H1 (cell line): ENCODE measurements at regions not wholly inside any gene's neighbourhood (a gene's known extent, or its start where the extent isn't known, plus 50 kb on each side); places are given as distances from the start of the nearest gene placed in this dataset.

Source experiments
- ASH2L ChIP-seq: fragments of 200-600, 300-600 bp; sonication (generic); IDR thresholded peaks from one replicate; pipeline ENCODE4 v1.7.1; 2017; ENCODE audit warnings: low read length
- CBX8 ChIP-seq: fragments of 300-800, 300-1000 bp; sonication (generic); IDR thresholded peaks from 2 replicates; pipeline ENCODE4 v1.7.1; 2016; ENCODE audit warnings: low read depth, low read length, borderline replicate concordance
- EZH2 ChIP-seq: fragments of 200-600 bp; sonication (generic); IDR thresholded peaks from 2 replicates; pipeline ENCODE4 v1.7.1; 2012; ENCODE audit warnings: low read depth, mild to moderate bottlenecking, moderate library complexity, low read length, inconsistent platforms; ENCODE audit not compliant: severe bottlenecking
- HDAC6 ChIP-seq: IDR thresholded peaks from one replicate; pipeline ENCODE4 v1.7.1; 2012; ENCODE audit warnings: low read depth, mild to moderate bottlenecking, inconsistent platforms, low read length, moderate library complexity
- SP1 ChIP-seq: IDR thresholded peaks from 2 replicates; pipeline ENCODE4 v1.6.1; 2011; ENCODE audit warnings: low read depth, low read length
- SP2 ChIP-seq: IDR thresholded peaks from 2 replicates; pipeline ENCODE4 v1.6.1; 2012; ENCODE audit warnings: mild to moderate bottlenecking, low read length, inconsistent platforms
- SRF ChIP-seq: IDR thresholded peaks from 2 replicates; pipeline ENCODE4 v1.6.1; 2011; ENCODE audit warnings: mild to moderate bottlenecking, low read depth, low read length, moderate library complexity
- TAF1 ChIP-seq: IDR thresholded peaks from 2 replicates; pipeline ENCODE4 v1.6.1; 2011; ENCODE audit warnings: mild to moderate bottlenecking, low read depth, low read length
- TF ChIP-seq, protein P1 (sequence below): fragments of 300-600 bp; sonication (generic); IDR thresholded peaks from 2 replicates; pipeline ENCODE4 v1.7.1; 2012; ENCODE audit warnings: low read length, moderate library complexity, mild to moderate bottlenecking, inconsistent platforms; ENCODE audit not compliant: insufficient replicate concordance

DNA sequence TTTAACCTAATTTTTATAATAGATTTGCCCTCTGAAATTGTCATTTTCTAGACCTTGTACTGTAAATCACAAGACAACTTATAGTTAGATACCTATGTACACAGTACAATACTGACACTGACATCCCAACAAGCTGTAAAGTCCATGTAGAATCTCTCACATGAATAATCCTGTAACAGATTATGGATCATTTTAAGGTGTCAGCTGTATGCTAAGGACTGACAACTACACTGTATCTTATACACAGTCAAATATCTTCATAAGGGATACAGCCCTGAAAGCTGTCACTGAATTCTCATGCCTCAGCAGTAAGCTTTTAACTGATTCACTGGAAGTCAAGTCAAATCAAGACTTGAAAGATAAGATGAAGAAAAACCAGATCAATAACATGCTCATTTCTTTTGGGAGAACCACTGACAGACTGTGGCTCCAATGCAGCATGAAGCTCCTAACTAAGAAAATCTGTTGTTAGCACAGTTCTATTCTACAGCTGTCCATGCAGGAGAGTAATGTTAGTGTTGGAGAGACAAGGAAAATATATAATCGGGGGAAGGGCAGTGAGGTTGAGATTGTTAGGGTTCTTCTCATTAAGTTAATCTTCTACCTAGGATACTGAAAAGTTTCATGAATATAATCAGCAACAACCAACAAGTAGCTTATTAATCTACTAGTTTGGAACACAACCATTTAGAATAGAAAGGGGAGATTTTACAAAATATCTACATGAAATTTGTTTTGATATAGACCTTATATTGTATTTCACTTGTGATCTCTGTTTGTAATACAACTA, 612.0 kb downstream of the PCDH18 start (continued):
- TF ChIP-seq, protein P1, sequence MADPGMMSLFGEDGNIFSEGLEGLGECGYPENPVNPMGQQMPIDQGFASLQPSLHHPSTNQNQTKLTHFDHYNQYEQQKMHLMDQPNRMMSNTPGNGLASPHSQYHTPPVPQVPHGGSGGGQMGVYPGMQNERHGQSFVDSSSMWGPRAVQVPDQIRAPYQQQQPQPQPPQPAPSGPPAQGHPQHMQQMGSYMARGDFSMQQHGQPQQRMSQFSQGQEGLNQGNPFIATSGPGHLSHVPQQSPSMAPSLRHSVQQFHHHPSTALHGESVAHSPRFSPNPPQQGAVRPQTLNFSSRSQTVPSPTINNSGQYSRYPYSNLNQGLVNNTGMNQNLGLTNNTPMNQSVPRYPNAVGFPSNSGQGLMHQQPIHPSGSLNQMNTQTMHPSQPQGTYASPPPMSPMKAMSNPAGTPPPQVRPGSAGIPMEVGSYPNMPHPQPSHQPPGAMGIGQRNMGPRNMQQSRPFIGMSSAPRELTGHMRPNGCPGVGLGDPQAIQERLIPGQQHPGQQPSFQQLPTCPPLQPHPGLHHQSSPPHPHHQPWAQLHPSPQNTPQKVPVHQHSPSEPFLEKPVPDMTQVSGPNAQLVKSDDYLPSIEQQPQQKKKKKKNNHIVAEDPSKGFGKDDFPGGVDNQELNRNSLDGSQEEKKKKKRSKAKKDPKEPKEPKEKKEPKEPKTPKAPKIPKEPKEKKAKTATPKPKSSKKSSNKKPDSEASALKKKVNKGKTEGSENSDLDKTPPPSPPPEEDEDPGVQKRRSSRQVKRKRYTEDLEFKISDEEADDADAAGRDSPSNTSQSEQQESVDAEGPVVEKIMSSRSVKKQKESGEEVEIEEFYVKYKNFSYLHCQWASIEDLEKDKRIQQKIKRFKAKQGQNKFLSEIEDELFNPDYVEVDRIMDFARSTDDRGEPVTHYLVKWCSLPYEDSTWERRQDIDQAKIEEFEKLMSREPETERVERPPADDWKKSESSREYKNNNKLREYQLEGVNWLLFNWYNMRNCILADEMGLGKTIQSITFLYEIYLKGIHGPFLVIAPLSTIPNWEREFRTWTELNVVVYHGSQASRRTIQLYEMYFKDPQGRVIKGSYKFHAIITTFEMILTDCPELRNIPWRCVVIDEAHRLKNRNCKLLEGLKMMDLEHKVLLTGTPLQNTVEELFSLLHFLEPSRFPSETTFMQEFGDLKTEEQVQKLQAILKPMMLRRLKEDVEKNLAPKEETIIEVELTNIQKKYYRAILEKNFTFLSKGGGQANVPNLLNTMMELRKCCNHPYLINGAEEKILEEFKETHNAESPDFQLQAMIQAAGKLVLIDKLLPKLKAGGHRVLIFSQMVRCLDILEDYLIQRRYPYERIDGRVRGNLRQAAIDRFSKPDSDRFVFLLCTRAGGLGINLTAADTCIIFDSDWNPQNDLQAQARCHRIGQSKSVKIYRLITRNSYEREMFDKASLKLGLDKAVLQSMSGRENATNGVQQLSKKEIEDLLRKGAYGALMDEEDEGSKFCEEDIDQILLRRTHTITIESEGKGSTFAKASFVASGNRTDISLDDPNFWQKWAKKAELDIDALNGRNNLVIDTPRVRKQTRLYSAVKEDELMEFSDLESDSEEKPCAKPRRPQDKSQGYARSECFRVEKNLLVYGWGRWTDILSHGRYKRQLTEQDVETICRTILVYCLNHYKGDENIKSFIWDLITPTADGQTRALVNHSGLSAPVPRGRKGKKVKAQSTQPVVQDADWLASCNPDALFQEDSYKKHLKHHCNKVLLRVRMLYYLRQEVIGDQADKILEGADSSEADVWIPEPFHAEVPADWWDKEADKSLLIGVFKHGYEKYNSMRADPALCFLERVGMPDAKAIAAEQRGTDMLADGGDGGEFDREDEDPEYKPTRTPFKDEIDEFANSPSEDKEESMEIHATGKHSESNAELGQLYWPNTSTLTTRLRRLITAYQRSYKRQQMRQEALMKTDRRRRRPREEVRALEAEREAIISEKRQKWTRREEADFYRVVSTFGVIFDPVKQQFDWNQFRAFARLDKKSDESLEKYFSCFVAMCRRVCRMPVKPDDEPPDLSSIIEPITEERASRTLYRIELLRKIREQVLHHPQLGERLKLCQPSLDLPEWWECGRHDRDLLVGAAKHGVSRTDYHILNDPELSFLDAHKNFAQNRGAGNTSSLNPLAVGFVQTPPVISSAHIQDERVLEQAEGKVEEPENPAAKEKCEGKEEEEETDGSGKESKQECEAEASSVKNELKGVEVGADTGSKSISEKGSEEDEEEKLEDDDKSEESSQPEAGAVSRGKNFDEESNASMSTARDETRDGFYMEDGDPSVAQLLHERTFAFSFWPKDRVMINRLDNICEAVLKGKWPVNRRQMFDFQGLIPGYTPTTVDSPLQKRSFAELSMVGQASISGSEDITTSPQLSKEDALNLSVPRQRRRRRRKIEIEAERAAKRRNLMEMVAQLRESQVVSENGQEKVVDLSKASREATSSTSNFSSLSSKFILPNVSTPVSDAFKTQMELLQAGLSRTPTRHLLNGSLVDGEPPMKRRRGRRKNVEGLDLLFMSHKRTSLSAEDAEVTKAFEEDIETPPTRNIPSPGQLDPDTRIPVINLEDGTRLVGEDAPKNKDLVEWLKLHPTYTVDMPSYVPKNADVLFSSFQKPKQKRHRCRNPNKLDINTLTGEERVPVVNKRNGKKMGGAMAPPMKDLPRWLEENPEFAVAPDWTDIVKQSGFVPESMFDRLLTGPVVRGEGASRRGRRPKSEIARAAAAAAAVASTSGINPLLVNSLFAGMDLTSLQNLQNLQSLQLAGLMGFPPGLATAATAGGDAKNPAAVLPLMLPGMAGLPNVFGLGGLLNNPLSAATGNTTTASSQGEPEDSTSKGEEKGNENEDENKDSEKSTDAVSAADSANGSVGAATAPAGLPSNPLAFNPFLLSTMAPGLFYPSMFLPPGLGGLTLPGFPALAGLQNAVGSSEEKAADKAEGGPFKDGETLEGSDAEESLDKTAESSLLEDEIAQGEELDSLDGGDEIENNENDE, result no peak
- no peak for TF ChIP-seq SP1
- TF ChIP-seq SP2, result no peak
- TF ChIP-seq TAF1, result no peak
- TF ChIP-seq SRF, result no peak
- TF ChIP-seq CBX8, result no peak
- no peak for TF ChIP-seq ASH2L
- TF ChIP-seq EZH2, result no peak
- no peak for TF ChIP-seq HDAC6
